HG03135 (cell line): ENCODE measurements at regions not wholly inside any gene's neighbourhood (a gene's known extent, or its start where the extent isn't known, plus 50 kb on each side); places are given as distances from the start of the nearest gene placed in this dataset.
"Not testable (repeated sequence)": the region's sequence is repeated elsewhere in the genome, so short reads cannot be mapped to it uniquely, and the experiment has no call there.

Source experiments
- ATAC-seq: cut with Tn5 transposase; IDR thresholded peaks from one replicate; pipeline ENCODE4 v1.9.1; 2021; ENCODE audit warnings: mild to moderate bottlenecking, moderate library complexity; ENCODE audit not compliant: unreplicated experiment

DNA sequence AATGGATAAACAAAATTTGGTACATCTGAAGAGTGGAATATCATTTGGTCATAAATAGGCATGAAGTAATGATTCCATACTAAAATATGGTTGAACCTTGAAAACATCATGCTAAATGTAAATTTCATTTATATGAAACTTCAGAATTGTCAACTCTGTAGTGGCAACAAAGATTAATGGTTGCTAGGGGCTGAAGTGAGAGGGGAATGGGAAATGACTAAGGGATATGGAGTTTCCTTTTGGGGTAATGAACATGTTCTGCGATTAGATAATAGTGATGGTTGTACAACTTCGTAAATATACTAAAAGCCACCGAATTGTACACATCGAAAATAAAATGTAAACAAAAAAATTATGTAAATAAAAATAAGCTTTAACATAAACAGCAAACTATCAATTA lies 384.1 kb upstream of the STEAP1 start:
- no peak for ATAC-seq

DNA sequence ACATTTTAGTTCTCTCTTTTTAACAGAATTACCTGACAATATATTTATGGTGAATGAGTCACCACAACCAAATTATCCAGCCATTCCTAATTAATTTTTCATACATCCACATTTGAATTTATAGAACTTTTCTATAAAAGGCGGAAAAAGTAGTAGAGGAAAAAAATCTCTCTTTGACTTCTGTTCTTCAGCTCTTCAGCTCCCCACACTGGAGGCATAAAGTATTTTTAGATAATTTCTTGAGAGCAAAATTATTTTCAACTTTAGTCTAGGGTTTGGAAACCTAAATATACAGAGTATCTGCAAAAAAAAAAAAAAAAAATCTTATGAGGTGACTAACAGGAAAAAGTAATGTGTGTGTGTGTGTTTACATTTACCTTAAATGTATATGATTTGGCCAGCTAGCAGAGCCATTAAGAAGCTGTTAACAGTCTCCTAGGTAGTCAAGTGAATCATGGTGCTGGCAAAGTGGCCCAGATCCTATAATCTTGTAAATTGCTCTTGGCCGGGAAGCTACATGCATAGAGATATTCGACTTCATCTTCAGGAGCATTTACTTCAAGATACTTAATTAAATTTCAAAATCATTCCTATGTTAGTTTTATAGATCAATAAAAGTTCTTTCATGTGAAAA lies 383.1 kb upstream of the STEAP1 start:
- ATAC-seq = no peak

DNA sequence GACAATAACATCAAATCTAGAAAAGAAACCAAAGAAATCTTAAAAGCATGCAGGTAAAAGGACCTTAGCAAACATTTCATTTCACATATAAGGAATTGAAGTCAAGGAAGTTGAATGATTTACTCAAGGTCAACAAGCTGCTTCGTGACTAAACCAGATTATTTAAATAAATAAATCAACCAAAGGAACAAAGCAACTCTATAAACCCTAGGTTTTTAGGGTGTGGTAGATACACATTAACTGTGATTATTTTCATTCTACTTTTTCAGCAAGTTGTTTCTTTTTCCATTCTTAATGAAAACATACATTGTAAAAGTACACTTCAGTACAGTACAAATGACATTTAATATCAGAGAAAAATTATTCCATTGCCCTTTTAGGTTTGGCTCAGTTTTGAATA lies 382.0 kb upstream of the STEAP1 start:
- ATAC-seq = no peak

DNA sequence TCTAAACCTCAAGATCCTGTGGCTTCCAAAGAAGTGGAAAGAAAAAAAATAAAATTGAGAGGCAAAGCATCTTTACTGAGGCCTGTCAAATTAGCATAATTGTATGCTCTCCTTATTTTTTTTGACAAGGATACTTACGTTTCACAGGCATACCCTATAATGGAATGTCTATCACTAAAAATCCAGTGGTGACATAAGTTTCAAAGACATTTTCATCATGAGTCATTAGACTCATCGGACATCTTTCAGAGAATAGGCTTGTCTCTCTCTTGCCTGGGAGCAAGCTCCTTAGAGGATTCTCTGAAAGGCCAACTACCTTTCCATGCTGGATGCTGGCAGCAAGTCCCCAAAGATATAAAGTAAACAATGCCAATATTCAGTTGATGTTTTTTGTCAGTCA lies 380.7 kb upstream of the STEAP1 start:
- ATAC-seq = no peak

DNA sequence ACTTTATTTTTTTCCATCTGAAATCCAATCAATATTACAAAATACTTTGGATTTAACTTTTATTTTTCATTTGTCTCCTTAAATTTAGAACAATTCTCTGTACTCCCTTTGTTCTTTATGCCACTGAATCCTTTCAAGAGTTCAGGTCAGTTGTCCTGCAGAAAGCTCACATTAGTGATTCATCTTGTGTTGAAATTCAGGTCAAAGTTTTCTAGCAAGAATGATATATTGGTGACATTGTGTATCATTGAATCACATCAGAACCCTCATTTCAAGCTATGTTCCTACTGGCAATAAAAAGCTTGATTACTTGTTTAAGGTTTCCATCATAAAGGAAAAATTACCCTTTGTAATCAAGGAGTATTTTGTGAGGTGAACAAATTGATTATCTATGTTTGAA lies 378.8 kb upstream of the STEAP1 start:
- ATAC-seq = no peak

DNA sequence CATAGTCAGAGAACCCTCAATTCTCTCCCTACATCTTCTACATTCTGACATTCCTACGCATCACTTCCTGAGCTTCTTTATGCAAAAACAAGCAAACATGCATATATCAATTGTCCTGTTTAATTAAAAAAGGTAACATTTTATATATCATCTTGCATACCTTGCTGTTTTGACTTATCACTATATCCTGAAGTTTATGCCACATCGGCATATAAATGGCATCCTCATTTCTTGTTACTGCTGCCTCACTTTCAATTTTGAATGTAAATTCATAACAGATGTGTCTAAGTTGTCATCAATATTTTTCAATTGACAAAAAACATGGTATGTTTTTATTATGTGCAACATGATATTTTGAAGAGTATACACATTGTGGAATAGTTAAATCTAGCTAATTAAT lies 377.3 kb upstream of the STEAP1 start:
- ATAC-seq = no peak

DNA sequence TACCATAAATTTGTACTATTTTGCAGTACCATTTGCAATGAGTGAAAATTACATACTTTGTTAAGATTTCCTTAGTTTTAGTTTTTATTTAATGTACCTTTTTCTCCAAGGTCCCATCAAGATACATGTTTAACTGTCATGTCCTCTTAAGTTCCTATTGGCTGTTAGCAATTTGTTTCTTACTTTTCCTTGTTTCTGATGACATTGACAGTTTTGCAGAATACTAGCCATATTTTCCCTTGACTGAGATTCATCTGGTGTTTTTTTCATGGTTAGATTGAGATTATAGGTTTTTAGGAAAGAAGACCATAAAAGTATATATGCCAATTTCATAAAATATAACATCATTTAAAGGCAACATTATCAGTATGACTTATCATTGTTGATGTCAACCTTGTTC lies 376.8 kb upstream of the STEAP1 start:
- ATAC-seq = no peak

DNA sequence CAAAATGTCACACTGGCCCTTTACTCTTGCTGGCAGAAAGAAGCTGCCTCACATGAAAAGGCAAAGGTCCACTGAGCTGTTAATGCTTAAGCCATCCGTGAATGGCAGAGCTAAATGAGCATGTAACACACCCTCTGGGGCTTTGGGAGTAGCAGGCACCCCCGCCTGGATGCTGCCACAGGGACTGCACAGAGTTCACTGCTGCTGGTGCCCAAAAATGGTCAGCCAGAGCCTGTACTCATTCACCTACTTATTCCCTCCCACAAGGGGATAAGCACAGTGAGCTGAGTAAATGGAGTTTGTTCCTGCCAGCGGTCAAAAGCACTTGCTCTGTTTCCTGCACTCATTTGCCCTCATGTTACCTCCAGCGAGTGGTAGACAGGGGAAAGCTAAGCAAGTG lies 374.0 kb upstream of the STEAP1 start:
- ATAC-seq = no peak

DNA sequence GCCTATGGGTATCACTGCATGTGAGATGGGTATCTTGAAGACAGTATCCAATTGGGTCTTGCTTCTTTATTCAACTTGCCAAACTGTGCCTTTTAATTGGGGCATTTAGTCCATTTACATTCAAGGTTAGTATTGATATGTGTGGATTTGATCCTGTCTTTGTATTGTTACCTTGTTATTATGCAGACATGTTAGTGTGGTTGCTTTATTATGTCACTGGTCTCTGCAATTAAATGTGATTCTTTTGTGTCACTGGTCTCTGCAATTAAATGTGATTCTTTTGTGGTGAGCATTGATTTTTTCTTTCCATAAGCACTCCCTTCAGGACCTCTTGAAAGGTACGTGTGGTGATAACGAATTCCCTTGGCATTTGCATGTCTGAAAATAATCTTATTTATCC lies 357.8 kb upstream of the STEAP1 start:
- no peak for ATAC-seq

DNA sequence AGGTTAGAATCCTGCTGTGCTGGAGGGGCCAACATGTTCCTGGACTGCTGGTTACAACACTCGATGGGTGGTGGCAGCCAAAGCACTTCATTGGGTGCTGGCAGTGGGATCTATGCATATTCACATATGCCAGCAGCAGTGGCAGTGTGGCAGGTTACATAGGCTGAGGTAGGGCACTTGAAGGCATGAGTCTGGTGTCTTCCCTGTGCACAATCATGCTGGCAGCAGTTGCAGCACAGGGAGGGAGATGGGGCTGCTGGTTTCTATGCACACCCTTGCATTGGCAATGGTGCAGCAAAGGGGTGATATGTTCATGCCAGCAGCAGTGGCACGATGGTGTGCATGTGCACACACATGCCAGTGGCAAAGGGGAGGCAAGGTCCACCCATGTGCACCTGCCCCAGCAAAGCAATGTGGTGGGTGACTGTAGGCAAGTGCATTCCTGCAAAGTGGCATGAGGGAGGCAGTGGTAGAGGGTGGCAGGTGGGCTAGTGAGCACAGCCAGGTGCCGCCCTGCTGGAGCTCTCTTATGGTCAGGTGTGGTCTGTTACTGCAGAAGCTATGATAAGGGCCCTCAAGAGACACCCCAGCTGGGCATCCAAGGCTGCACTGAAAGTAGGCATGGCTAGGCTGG lies 356.2 kb upstream of the STEAP1 start:
- ATAC-seq = no peak

DNA sequence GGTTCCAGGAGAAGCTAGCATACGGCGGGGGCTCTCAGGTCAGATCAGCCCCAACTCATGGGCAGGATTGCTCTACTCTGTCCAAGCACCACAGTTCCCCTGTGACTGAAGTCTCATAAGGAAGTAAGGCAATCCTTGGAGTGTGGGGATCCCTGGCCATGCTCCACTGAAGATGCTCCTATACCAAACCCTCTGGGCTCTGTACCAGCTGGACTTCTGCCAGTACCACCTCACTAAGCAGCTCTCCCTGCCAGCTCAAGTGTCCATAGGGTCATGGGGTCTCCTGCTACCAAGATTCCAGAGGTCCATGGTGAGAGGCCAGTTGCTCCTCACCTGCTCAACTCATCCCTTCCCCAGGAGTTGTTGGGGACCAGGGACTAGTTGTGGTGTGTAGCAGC lies 355.7 kb upstream of the STEAP1 start:
- ATAC-seq = no peak

DNA sequence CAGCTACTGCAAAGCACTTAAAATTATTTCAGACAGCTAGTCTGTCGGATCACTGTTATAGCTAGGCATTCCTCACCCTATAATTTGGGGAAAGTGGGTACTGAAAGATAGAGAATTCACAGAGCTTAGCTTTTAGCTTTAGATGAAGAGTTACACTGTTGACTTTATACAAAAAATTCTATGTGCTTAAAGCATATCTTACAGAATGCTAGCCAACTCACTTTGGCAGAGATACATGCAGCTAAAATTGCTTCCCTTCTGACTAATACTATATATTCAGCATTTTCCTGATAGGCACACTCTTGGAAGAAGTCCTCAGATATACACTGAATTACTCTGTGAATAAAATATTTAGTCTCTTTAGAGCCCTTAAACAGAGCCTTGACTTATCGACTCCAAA lies 353.5 kb upstream of the STEAP1 start:
- no peak for ATAC-seq

DNA sequence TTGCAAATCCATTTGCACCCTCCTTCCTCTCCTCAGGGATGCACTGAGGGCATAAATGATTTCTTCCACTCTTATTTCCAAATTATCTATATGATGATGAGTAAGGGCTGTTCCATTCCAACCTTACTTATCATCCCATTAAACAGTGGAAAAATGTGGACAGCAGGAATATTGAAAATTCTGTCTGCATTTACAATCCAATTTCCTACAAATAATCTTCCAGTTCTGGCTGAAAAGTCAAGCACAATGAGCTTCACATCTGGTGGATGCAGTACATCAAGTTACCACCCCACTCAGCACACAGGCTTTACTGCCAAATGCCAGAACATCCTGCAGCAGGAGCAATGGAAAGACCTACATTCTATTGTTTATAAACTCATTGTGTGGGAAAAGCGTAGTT lies 345.0 kb upstream of the STEAP1 start:
- no peak for ATAC-seq

DNA sequence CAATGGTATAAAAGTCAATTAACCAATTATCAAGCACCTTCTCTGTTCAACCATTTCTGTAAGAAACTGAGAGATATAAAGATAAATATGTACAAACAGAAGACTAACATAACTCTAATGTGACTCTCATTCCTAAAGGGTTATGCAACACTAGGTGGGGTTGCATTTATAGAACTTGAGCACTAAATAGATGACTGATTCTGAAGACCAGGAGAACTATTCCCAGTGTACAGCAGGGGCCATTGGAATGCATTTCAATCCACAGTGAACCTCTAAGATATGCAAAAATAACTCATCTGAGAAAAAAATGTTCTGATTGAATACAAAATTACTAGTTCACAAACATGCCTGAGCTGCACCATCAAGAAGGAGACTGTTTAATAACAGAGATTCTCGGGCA lies 341.2 kb upstream of the STEAP1 start:
- no peak for ATAC-seq

DNA sequence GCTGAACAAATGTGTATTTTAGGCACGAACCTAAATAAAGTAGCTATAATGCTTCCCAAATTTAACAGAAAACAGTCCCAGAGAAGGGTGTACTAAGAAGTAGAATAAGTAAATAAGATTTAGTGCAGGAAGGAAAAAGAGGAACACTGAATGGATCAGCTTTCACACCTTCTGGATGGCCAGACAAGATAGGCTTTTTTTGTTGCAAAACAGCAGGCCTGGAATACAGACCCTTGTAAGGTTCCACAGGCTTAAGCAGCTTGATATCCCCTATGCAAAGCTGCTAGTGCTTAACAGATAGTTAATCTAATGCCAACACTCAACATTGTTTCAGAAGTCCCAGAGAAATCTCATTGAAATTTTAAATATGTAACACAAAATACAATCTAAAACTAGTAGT lies 328.1 kb upstream of the STEAP1 start:
- no peak for ATAC-seq

DNA sequence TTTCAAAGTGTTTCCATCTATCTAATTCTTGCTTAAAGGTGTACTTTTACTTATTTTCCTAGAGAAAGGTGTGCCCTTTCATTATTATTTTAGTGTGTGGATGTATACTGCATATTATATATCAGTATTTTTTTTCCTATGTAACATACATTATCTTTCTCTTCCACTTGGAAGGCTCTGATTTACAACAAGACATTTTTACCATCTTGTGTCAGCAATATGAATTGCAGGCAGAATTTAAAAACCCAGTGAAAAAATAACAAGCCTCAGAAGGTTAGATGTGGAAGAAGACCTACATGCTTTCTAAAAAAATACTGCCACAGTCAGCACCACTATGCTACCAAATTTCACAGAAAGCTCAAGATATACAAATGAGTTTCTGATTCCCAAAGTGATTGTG lies 327.7 kb upstream of the STEAP1 start:
- no peak for ATAC-seq

DNA sequence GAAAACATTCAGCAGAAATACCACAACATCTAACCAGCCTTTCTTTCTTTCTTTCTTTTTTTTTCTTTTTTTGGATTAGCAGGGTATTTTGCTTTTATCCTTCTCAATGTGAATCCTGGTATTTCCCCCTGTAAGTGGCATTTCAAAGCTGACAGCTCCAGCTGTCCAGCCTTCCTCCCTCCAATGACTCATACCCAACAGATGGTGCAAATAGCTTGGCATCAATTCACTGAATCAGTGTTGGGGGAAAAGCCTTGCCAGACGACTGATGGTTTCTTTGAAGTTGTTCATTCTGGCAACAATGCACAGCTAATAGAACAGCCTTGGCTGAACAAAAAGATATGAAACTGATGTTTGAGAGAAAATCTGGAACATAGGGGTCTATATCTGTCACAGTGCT lies 316.8 kb upstream of the STEAP1 start:
- ATAC-seq = no peak

DNA sequence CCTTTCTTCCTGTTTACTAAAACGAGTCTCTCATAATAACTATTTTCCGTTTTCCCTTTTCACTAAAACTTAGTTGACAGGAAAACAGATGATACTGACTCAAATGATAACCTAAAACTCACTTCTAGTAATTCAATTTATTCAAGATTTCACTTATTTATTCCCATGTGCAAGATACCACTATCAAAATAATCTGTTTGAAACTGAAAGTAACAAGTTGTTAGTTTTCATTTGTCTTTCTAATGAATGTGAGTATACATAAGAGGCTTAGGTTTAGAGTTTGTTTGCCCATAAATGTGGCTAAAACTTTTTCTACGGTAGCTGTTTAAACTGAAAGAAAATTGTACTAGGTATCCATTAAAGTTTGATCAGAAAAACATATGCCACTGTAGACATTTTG lies 314.9 kb upstream of the STEAP1 start:
- ATAC-seq = no peak

DNA sequence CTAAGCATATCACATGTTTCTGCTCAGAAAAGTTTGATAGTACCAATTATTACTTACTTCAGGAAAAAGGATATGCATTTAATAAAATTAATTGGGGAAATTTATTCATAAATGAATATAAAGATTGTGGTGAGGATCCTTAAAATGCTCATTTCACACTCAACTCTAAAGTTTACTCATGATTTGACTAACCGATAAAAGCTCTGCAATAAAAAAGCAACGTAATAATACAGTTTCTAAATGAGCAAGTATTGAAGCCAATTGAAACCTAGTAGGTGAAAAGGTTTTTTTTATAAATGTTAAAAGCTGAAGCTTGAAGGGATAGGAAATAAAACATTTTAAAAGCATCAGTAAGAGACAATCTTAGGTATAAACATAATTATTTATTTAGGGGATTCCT lies 308.3 kb upstream of the STEAP1 start:
- ATAC-seq = no peak

DNA sequence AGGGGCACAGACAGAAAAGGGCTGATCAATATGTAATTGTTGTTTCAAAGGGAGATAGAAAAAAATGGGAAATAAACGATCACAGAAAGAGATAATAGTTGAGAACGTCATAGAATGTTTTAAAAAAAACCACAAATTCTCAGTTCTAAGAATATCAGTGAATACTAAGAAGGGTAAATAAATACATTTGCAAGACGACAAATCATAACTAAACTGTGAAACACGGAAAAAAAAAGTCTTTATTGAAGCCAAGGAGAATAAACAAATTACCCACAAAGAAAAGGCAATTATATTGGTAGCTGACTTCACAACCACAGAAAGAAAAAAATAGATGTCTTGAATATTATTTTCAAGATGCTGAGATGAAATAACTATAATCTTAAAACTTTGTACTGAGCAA lies 305.2 kb upstream of the STEAP1 start:
- ATAC-seq = no peak

DNA sequence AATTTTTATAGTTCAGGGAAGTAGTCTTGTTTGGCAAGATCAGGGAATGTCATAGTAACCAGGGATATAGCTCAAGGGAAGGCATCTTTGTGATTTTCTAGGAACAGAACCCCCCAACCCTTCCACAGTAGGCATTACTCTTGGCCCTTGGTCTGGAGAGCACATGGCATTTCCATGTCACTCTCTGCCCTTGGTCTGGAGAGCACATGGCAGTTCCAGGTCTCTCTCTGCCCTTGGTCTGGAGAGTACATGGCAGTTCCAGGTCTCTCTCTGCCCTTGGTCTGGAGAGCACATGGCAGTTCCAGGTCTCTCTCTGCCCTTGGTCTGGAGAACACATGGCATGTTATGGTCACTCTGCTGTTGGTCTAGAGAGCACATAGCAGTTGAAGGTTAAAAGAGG lies 297.2 kb upstream of the STEAP1 start:
- ATAC-seq = not testable (repeated sequence)

DNA sequence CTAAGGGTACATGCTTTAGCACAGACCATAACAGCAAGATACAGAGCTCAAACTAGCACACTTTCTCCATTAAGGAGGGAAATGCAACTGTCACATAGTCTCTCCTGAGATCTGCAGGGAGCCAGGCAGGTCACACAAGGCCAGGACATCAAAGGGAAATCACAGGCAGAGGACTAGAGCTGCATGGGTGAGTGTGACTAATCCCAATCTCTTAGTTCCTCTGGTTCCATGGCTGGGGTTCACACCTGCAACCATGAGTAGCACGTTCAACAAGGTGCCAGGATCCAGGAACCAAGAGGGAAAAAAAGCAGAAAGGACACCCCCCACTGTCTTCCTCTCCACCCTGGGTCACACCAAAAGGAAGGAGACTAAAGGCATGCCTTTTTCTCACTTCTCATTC lies 296.5 kb upstream of the STEAP1 start:
- ATAC-seq = no peak

DNA sequence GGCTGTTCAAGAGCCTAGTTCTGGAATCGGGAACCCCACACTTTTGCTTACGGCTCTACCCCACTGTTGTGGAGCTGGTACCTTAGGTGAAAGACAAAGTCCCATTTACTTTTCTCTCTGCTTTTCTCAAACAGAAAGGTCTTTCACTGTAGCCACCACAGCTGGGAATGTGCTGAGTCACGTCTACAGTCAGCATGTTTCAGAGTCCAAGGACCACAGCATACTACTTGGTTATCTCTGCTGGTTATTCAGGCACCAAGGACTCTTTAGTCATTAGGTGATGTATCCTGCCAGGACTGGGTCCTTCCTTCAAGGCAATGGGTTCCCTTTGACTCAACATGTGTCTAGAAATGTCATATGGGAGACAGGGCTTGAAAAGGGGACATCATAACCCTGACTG lies 266.8 kb upstream of the STEAP1 start:
- no peak for ATAC-seq
